ENCODE measurements at regions not wholly inside any gene's neighbourhood (a gene's known extent, or its start where the extent isn't known, plus 50 kb on each side); places are given as distances from the start of the nearest gene placed in this dataset.

GRCh38 chr9:25850803-25851202 lies 172.6 kb upstream of the TUSC1 start:
- in situ Hi-C loops (cut with HindIII; ENCODE audit: low pct_unique_long_range_greater_than_20kb, low sequenced_read_pairs) (no loop called here), intact Hi-C loops (cut with micrococcal nuclease; ENCODE audit: unreplicated experiment) (no loop called here)
- DNase-seq (ENCODE audit: low read depth, low spot score) (no peak), ATAC-seq (no peak)
- no peaks in the 10 kb centered on the region for H3K9me3 ChIP-seq (ENCODE audit: control insufficient read depth, insufficient read depth, low read depth, low read length)
- H3K27ac ChIP-seq (ENCODE audit: low read length), result no peak overlapping the region
- H3K4me3 ChIP-seq (ENCODE audit: low read depth in 2 of 2, low read length in 2 of 2), result no peak overlapping the region
- BruUV-seq (replicated peaks), result no TSS peak
- CTCF ChIA-PET, result no interaction called here
- no peaks in the 10 kb centered on the region for H3K4me1 ChIP-seq (ENCODE audit: control insufficient read depth, insufficient read depth, low read length)
- no peak for TF ChIP-seq CTCF (IDR thresholded peaks at IDR 0.05)
- no peak for TF ChIP-seq POLR2AphosphoS5 (IDR thresholded peaks at IDR 0.05; ENCODE audit: low read depth, low read length)
- no peak for TF ChIP-seq SIN3A (IDR thresholded peaks at IDR 0.05; ENCODE audit: borderline replicate concordance, insufficient read depth, low read depth, low read length)
- TF ChIP-seq REST (IDR thresholded peaks at IDR 0.05; ENCODE audit: insufficient read depth in 1 of 2, low read depth in 2 of 2, low read length in 1 of 2), result no peak
- no peak for TF ChIP-seq TCF7L2 (IDR thresholded peaks at IDR 0.05; ENCODE audit: low read depth, low read length)
- no peaks in the 10 kb centered on the region for H3K27me3 ChIP-seq (ENCODE audit: control insufficient read depth, insufficient read depth, low read length)
- POLR2A ChIA-PET, result no interaction called here
- H3K36me3 ChIP-seq (ENCODE audit: control insufficient read depth, insufficient read depth, low read length), result no peaks in the 10 kb centered on the region

- H3K27ac ChIP-seq (ENCODE audit: low read length), result no peak overlapping the region
Observed at GRCh38 chr9:25845867-25846266, 167.6 kb upstream of the TUSC1 start.

More at GRCh38 chr9:25845867-25846266, 167.6 kb upstream of the TUSC1 start:
- Histone ChIP-seq H3K36me3 (ENCODE audit: control insufficient read depth, insufficient read depth, low read length) (no peaks in the 10 kb centered on the region), H3K27me3 (ENCODE audit: control insufficient read depth, insufficient read depth, low read length) (no peaks in the 10 kb centered on the region), H3K9me3 (ENCODE audit: control insufficient read depth, insufficient read depth, low read depth, low read length) (no peaks in the 10 kb centered on the region), H3K4me3 (ENCODE audit: low read depth in 2 of 2, low read length in 2 of 2) (no peak overlapping the region), H3K4me1 (ENCODE audit: control insufficient read depth, insufficient read depth, low read length) (no peaks in the 10 kb centered on the region)
- intact Hi-C loops (cut with micrococcal nuclease; ENCODE audit: unreplicated experiment), result no loop called here
- ChIA-PET POLR2A (no interaction called here), CTCF (no interaction called here)
- DNase-seq (ENCODE audit: low read depth, low spot score), result no peak
- TF ChIP-seq POLR2AphosphoS5 (IDR thresholded peaks at IDR 0.05; ENCODE audit: low read depth, low read length) (no peak), CTCF (IDR thresholded peaks at IDR 0.05) (no peak), TCF7L2 (IDR thresholded peaks at IDR 0.05; ENCODE audit: low read depth, low read length) (no peak), SIN3A (IDR thresholded peaks at IDR 0.05; ENCODE audit: borderline replicate concordance, insufficient read depth, low read depth, low read length) (no peak), REST (IDR thresholded peaks at IDR 0.05; ENCODE audit: insufficient read depth in 1 of 2, low read depth in 2 of 2, low read length in 1 of 2) (no peak)
- no TSS peak for BruUV-seq (replicated peaks)
- no peak for ATAC-seq
- in situ Hi-C loops (cut with HindIII; ENCODE audit: low pct_unique_long_range_greater_than_20kb, low sequenced_read_pairs), result no loop called here
